IPS-NIHi11 (cell line): ENCODE measurements at regions not wholly inside any gene's neighbourhood (a gene's known extent, or its start where the extent isn't known, plus 50 kb on each side); places are given as distances from the start of the nearest gene placed in this dataset.
"Not testable (repeated sequence)": the region's sequence is repeated elsewhere in the genome, so short reads cannot be mapped to it uniquely, and the experiment has no call there.

Experiments
- DNase-seq: peaks from one replicate; pipeline ENCODE4 v3.0.0; 2012; ENCODE audit warnings: mixed read lengths, low spot score

GRCh38 chr12:45490232-45490881 lies 239.1 kb upstream of the ARID2 start:
- DNase-seq, result no peak

GRCh38 chr12:45494279-45494678 lies 235.2 kb upstream of the ARID2 start:
- DNase-seq, result no peak

- DNase-seq, result no peak
Measured at GRCh38 chr12:45498645-45499044, 230.9 kb upstream of the ARID2 start.

- no peak for DNase-seq
Measured at GRCh38 chr12:45502481-45503128, 226.9 kb upstream of the ARID2 start.

- DNase-seq, result no peak
Measured at GRCh38 chr12:45503899-45504298, 225.6 kb upstream of the ARID2 start.

GRCh38 chr12:45504316-45505010 lies 225.0 kb upstream of the ARID2 start:
- no peak for DNase-seq

- DNase-seq, result no peak
Measured at GRCh38 chr12:45509187-45509586, 220.3 kb upstream of the ARID2 start.

GRCh38 chr12:45509621-45510020 lies 219.9 kb upstream of the ARID2 start:
- no peak for DNase-seq

- no peak for DNase-seq
Measured at GRCh38 chr12:45517381-45517780, 212.1 kb upstream of the ARID2 start.

GRCh38 chr12:45518291-45519235 lies 210.9 kb upstream of the ARID2 start:
- DNase-seq, result no peak

- DNase-seq, result no peak
Measured at GRCh38 chr12:45522227-45522626, 207.3 kb upstream of the ARID2 start.

GRCh38 chr12:45526823-45527222 lies 202.7 kb upstream of the ARID2 start:
- not testable (repeated sequence) for DNase-seq

GRCh38 chr12:45532113-45532512 lies 197.4 kb upstream of the ARID2 start:
- DNase-seq, result no peak

- DNase-seq, result no peak
Measured at GRCh38 chr12:45535610-45536180, 193.8 kb upstream of the ARID2 start.

GRCh38 chr12:45536284-45536683 lies 193.2 kb upstream of the ARID2 start:
- no peak for DNase-seq

- no peak for DNase-seq
Measured at GRCh38 chr12:45540661-45541341, 188.7 kb upstream of the ARID2 start.

- DNase-seq, result peak; percentile 84
Measured at GRCh38 chr12:45543887-45544286, 185.6 kb upstream of the ARID2 start.

- no peak for DNase-seq
Measured at GRCh38 chr12:45546545-45546944, 183.0 kb upstream of the ARID2 start.

- no peak for DNase-seq
Measured at GRCh38 chr12:45547132-45547531, 182.4 kb upstream of the ARID2 start.

GRCh38 chr12:45547822-45548221 lies 181.7 kb upstream of the ARID2 start:
- no peak for DNase-seq

- DNase-seq, result no peak
Measured at GRCh38 chr12:45548426-45548825, 181.1 kb upstream of the ARID2 start.
